ENCODE measurements at regions not wholly inside any gene's neighbourhood (a gene's known extent, or its start where the extent isn't known, plus 50 kb on each side); places are given as distances from the start of the nearest gene placed in this dataset.

- DNase-seq (ENCODE audit: low read depth in 2 of 2): no peak
Observed at GRCh38 chr10:47077941-47078340, 166.7 kb downstream of the PTPN20 start.

DNA sequence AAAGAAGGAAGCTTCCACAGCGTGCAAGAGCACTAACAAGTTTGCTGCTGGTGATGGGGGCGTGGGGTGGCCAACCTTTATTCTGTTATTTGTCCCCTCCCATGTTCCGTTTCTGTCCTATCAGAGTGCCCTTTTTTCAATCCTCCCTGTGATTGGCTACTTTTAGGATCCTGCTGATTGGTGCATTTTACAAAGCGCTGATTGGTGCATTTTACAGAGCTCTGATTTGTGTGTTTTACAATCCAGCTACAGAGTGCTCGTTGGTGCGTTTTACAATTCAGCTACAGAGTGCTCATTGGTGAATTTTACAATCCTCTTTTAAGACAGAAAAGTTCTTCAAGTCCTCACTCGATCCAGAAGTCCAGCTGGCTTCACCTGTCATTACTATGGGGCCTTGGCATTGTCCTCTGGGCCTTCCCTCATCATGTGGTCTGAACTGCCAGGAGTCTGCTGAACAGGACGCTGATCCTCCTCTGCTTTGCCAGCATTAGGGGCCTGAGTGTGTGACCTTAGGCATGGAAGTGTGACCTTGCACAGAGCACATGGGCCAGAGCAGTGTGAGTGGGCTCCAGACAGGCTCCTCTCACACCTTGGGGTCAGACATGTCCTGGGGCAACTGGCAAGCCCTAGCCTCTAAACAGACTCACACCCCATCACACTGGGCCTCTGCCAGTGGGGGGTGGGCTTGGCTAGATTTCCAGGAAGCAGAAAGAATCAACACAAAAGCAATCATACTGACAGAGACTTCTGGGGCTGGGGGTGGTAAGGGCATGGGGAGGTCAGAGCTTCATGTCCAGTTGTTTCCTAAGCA, 167.4 kb downstream of the PTPN20 start:
- DNase-seq (ENCODE audit: low read depth in 2 of 2): no peak

GRCh38 chr10:47079204-47079580, 168.0 kb downstream of the PTPN20 start:
- no peak for DNase-seq (ENCODE audit: low read depth in 2 of 2)

- no peak for DNase-seq (ENCODE audit: low read depth in 2 of 2)
Observed at GRCh38 chr10:47081264-47081663, 170.0 kb downstream of the PTPN20 start.

DNA sequence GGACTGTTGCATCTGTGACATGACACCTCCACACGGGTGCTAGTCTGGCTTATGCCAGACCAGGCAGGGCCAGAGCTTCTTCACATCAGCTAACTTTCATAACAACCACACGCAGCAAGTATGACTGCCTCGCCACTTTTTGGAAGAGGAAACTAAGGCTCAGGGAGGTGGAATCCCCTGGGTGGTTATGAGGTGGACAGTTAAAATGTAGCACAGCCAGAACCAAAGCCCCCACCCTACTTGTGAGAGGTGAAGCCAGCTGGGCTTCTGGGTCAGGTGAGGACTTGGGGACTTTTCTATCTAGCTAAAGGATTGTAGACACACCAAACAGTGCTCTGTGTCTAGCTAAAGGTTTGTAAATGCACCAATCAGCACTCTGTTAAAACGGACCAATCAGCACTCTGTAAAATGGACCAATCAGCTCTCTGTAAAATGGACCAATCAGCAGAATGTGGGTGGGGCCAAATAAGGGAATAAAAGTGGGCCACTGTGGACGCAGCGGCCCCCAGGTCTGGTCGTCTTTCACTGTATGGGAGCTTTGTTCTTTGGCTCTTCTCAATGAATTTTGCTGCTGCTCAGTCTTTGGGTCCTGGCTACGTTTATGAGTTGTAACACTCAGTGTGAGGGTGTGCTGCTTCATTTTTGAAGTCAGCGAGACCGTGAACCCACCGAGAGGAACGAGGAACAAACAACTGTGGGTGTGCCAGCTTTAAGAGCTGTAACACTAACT, 171.0 kb downstream of the PTPN20 start:
- DNase-seq (ENCODE audit: low read depth in 2 of 2): no peak

DNA sequence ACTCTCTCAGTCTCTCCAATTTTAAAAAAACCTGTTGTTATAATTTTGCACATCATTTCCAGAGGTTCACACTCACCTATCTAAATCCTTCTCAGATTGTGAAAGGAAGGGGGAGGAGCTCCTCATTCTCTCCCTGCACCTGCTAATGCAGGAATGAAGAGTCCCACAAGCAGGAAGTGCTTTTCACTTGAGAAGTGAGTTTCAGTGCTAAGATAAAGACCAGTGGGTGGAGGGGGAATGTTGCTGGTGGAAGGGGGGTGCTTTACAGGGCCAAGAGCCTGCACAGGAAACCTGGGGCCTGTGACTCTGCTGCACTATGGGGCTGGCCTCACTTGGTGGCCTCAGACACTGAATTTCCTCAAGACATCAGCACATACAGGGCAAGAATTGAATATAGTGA, 176.4 kb downstream of the PTPN20 start:
- no peak for DNase-seq (ENCODE audit: low read depth in 2 of 2)

DNA sequence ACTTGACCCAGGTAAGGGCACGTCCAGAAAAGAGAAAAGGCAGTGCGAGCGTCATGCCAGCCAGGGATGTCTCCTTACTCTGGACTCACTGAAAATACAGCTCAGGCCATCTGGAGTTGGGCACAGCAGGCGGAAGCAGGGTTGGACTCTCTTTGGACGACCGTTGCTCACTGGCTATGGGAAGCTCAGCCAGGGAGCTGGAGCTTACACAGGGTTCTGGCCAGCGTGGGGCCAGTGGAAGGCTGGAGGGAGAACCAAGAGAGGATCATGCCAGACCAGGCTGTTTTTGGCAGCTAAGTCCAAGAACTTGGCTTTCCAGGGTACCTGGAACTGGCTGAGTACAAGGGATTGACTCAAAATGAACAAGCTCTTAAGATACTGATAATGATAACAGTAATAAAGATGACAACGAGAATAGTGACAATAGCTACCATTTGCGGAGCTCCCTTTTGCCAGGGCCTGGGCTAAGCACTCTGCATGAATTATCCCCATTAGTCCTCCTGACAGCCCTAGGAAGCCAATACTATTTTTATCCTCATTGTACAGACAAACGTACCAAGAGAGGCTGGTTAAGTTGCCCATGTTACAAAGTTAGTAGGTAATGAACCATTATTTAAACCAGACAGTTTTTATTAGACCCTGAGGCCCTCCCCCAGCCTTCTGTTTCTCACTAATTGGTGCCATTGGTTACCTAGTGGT, 177.6 kb downstream of the PTPN20 start:
- DNase-seq (ENCODE audit: low read depth in 2 of 2): no peak

GRCh38 chr10:47090042-47090441, 178.8 kb downstream of the PTPN20 start:
- no peak for DNase-seq (ENCODE audit: low read depth in 2 of 2)

DNA sequence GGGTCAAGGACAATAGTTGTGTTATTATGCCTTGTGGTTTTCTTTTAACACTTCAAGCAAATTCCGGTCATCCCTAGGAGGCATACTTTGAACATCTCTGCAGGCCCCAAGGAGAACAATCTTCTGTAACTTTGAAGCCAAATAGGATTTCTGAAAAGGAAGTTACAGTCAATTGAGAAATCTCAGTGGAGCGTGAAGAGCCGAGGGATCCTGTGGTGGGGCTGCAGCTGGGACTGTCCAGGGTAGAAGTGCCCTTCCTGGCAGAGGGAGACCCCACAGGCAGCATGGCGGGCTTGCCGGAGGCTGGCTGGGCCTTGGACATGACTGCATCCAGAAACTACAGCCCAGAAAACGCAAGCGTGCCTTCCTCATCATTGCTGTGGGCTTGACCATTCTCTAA, 179.7 kb downstream of the PTPN20 start:
- no peak for DNase-seq (ENCODE audit: low read depth in 2 of 2)

- DNase-seq (ENCODE audit: low read depth in 2 of 2): no peak
Observed at GRCh38 chr10:47091421-47091820, 180.2 kb downstream of the PTPN20 start.

- DNase-seq (ENCODE audit: low read depth in 2 of 2): no peak
Observed at GRCh38 chr10:47092376-47092775, 181.1 kb downstream of the PTPN20 start.

DNA sequence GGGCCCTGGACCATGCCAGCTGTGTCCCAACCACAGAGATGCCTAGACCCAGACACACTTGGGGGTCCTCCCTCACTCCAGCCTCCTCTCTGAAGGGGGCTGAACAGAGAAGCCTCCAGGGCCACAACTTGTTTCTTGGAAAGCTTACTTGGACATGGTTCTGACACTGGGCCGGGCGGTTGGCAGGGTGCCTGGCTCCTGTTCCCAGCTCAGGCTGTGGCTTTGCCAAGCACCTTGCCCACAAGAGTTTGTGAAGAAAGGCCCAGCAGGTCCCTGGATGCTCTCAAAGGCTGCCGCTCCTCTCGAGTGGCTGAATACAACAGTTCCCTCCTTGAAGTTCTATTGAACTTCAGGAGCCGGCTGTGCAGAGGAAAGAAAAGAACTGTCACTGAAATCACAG, 181.6 kb downstream of the PTPN20 start:
- DNase-seq (ENCODE audit: low read depth in 2 of 2): no peak

GRCh38 chr10:47094126-47094525, 182.9 kb downstream of the PTPN20 start:
- DNase-seq (ENCODE audit: low read depth in 2 of 2): no peak

- DNase-seq (ENCODE audit: low read depth in 2 of 2): no peak
Observed at GRCh38 chr10:47094636-47095035, 183.4 kb downstream of the PTPN20 start.

- no peak for DNase-seq (ENCODE audit: low read depth in 2 of 2)
Observed at GRCh38 chr10:47095211-47095610, 184.0 kb downstream of the PTPN20 start.

DNA sequence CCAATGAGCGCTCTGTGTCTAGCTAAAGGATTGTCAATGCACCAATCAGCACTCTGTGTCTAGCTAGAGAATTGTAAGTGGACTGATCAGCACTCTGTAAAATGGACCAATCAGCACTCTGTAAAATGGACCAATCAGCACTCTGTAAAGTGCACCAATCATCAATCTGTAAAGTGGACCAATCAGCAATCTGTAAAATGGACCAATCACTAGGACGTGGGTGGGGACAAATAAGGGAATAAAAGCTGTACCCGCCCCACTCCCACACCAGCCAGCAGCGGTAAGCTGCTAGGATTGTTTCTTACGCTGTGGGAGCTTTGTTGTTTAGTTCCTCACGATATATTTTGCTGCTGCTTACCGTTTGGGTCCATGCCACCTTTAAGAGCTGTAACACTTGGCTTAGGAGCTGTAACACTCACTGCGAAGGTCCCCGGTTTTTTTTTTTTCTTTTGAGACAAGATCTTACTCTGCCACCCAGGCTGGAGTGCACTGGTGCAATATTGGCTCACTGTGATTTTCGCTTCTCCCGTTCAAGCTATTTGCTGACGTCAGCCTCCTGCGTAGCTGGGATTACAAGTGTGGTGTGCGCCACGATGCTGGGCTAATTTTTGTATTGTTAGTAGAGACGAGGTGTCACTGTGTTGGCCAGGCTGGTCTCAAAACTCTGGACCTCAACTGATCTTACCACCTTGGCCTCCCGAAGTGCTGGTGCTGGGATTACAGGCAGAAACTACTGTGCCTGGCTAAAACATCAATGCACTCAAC, 184.8 kb downstream of the PTPN20 start:
- no peak for DNase-seq (ENCODE audit: low read depth in 2 of 2)

DNA sequence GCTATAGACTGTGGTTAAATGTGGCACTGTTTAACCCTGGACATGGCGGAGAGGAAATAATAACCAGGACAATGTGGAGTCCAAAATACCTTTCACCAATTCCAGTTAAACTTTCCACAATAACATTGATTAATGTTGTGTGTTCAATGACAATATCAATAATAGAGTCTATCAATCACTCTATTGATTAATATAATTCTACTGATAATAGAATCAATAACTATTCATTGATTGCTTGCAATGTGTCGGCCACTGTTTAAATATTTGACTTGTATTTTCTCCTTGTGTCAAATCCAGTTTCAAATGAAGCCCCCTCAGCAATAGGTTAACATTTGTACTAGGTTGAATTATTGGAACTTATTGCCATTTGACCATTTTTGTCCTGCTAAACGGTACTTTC, 187.0 kb downstream of the PTPN20 start:
- DNase-seq (ENCODE audit: low read depth in 2 of 2): no peak

DNA sequence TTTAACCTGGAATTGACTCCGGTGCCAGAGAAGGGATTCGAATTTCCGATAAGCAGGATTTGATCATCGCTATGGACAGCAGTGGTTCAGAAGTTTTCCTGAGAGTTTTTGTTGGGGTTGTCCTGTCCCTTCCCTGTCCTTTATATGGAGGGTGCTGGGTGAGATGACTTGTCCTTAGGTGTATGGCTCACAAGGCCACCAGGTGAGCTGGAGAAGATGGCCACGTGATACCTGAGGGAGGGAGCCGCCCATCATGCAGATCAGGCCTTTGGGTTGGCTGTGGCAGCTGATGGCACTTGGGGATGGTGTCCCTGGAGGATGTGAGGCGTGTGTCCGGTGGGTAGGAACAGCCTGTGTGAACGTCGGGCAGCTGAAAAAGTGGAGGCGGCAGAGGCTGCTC, 187.7 kb downstream of the PTPN20 start:
- DNase-seq (ENCODE audit: low read depth in 2 of 2): no peak

DNA sequence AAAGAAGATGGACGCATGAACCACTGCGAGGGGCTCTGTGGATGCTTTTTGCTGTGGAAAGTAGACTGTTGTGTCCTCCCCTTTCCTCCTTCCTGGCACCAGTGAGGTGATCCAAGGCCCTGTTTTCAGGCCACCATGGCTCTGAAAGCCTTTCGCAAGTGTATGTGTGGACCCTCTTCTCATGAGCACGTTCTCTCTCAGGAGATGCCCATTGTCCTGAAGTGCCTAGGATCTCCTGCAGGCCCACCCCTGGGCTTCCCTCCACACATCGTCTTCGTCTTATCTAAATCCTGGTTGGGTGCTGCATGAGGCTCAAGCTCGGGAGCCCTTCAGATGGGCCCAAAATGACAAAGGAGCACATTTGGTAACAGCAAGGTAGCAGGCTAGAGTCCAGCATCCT, 188.2 kb downstream of the PTPN20 start:
- DNase-seq (ENCODE audit: low read depth in 2 of 2): no peak

GRCh38 chr10:47101196-47101595, 190.0 kb downstream of the PTPN20 start:
- DNase-seq (ENCODE audit: low read depth in 2 of 2): no peak

- DNase-seq (ENCODE audit: low read depth in 2 of 2): no peak
Observed at GRCh38 chr10:47101807-47102206, 190.6 kb downstream of the PTPN20 start.

GRCh38 chr10:47104151-47104605, 192.9 kb downstream of the PTPN20 start:
- no peak for DNase-seq (ENCODE audit: low read depth in 2 of 2)
